Kidney epithelial cell (primary cell): ENCODE measurements at regions not wholly inside any gene's neighbourhood (a gene's known extent, or its start where the extent isn't known, plus 50 kb on each side); places are given as distances from the start of the nearest gene placed in this dataset.
A peak's percentile ranks its signal among the peaks of the same experiment; 100 is the strongest.

Experiments
- DNase-seq: peaks from one replicate; pipeline ENCODE4 v3.0.0-alpha.2; 2010; ENCODE audit warnings: low read depth
- H3K27me3 ChIP-seq: 2 replicates; pipeline ENCODE4 v1.6.0; 2011; ENCODE audit warnings: low read length; ENCODE audit not compliant: control insufficient read depth, insufficient read depth
- H3K36me3 ChIP-seq: 2 replicates; pipeline ENCODE4 v1.5.1; 2011; ENCODE audit warnings: low read length; ENCODE audit not compliant: control insufficient read depth, insufficient read depth
- H3K4me3 ChIP-seq: 2 replicates; pipeline ENCODE4 v1.5.1; 2011; ENCODE audit warnings: low read depth, mild to moderate bottlenecking, control low read depth, low read length
- CTCF ChIP-seq: IDR thresholded peaks from 2 replicates; pipeline ENCODE4 v1.5.1; 2011; ENCODE audit warnings: mild to moderate bottlenecking, moderate library complexity, low read length, control low read depth, inconsistent platforms; ENCODE audit not compliant: insufficient read depth, poor library complexity, severe bottlenecking

DNA sequence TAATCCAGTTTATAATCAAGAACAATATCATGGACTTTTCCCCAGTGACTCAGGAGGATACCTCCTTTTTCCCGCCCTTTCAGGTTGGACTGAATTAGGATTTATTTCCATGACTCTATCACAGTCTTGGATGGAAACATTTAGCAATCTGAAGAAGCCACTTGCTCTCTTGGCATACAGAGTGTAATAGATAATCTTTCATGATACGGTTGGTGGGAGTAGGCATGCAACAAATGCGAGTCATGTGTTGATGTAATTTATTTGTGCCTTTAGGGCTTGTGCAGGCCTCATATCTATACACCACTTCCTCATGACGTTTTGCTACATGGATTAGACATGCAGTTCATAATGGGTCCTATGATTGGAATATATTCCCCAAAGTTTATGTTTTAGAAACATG, 54.2 kb upstream of the MCTP2 start:
- DNase-seq = peak; percentile 10
- no peak overlapping the region for H3K4me3 ChIP-seq
- no peaks in the 10 kb centered on the region for H3K27me3 ChIP-seq
- TF ChIP-seq CTCF = no peak
- no peaks in the 10 kb centered on the region for H3K36me3 ChIP-seq

DNA sequence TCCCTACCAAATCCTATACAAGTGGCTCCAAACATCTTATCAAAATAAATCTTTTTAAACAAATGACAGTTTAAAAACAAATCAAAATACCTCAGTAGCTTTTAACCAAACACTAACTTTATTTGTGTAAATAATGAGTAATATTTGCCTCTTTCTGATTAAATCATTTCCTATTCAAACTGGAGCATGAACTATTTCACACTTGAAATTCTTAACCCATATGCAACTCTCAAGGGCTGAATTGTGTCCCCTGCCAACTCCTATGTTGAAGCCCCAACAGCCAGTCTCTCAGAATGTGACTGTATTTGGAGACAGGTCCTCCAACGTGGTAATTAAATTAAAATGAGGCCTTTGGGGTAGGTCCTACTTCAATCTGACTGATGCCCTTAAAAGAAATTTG, 55.9 kb upstream of the MCTP2 start:
- Histone ChIP-seq H3K4me3 (no peak overlapping the region), H3K27me3 (no peaks in the 10 kb centered on the region), H3K36me3 (no peaks in the 10 kb centered on the region)
- TF ChIP-seq CTCF = no peak
- no peak for DNase-seq

GRCh38 chr15:94174399-94174802, 57.0 kb upstream of the MCTP2 start:
- Histone ChIP-seq H3K27me3 (no peaks in the 10 kb centered on the region), H3K36me3 (no peaks in the 10 kb centered on the region), H3K4me3 (no peak overlapping the region)
- DNase-seq = peak; percentile 23
- TF ChIP-seq CTCF = no peak

DNA sequence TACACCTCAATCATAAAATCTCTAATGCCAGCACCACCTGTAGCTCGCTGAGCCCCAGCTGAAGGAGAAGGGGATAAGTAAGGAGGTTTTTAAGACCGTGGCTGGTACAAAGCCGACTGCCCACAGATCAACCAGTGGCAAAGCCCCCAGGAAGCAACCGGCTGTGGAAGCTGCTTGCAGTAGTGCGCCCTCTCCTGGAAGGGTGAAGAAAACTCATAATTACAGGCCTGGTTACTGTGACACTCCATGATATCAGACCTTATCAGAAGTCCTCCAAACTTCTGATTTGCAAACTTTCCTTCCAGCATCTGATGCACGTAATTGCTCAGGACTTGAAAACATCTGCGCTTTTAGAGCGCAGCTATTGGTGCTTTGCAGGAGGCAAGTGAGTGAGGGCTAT, 63.1 kb upstream of the MCTP2 start:
- DNase-seq = no peak
- Histone ChIP-seq H3K36me3 (no peaks in the 10 kb centered on the region), H3K27me3 (no peaks in the 10 kb centered on the region), H3K4me3 (no peak overlapping the region)
- TF ChIP-seq CTCF = peak; percentile 22

GRCh38 chr15:94164971-94165370, 66.4 kb upstream of the MCTP2 start:
- H3K27me3 ChIP-seq = no peaks in the 10 kb centered on the region
- TF ChIP-seq CTCF = no peak
- no peaks in the 10 kb centered on the region for H3K36me3 ChIP-seq
- no peak overlapping the region for H3K4me3 ChIP-seq
- no peak for DNase-seq

GRCh38 chr15:94164202-94164807, 67.1 kb upstream of the MCTP2 start:
- no peak overlapping the region for H3K4me3 ChIP-seq
- peak; percentile 9 for DNase-seq
- H3K27me3 ChIP-seq = no peaks in the 10 kb centered on the region
- TF ChIP-seq CTCF = peak; percentile 83
- H3K36me3 ChIP-seq = no peaks in the 10 kb centered on the region
